Neural crest cell (in vitro differentiated cells): ENCODE measurements at regions not wholly inside any gene's neighbourhood (a gene's known extent, or its start where the extent isn't known, plus 50 kb on each side); places are given as distances from the start of the nearest gene placed in this dataset.
"Not testable (repeated sequence)": the region's sequence is repeated elsewhere in the genome, so short reads cannot be mapped to it uniquely, and the experiment has no call there.

Experiments used
- DNase-seq: peaks from one replicate; pipeline ENCODE4 v3.0.0; 2021; ENCODE audit warnings: low read depth, mixed read lengths, low spot score
- H3K27ac Mint-ChIP-seq: one replicate; pipeline ENCODE4 v1.8.0; 2021; ENCODE audit warnings: mild to moderate bottlenecking, mixed read lengths; ENCODE audit not compliant: unreplicated experiment
- H3K27me3 Mint-ChIP-seq: 2 replicates; pipeline ENCODE4 v1.8.0; 2021; ENCODE audit warnings: low read depth, mild to moderate bottlenecking, mixed read lengths
- H3K36me3 Mint-ChIP-seq: 2 replicates; pipeline ENCODE4 v1.8.0; 2021; ENCODE audit warnings: low read depth, mild to moderate bottlenecking, mixed read lengths
- H3K4me1 Mint-ChIP-seq: 2 replicates; pipeline ENCODE4 v1.8.0; 2021; ENCODE audit warnings: mixed read lengths
- H3K4me3 Mint-ChIP-seq: one replicate; pipeline ENCODE4 v1.8.0; 2021; ENCODE audit warnings: mild to moderate bottlenecking, mixed read lengths
- H3K9me3 Mint-ChIP-seq: 2 replicates; pipeline ENCODE4 v1.8.0; 2021; ENCODE audit warnings: mixed read lengths
- CTCF ChIP-seq: fragments of 200-600 bp; sonication (generic); conservative IDR thresholded peaks from 2 replicates; pipeline ENCODE4 v1.5.0; 2021; ENCODE audit warnings: antibody characterized with exemption, mild to moderate bottlenecking

- Mint-ChIP-seq H3K4me1 (no peaks in the 10 kb centered on the region), H3K27ac (no peak overlapping the region), H3K4me3 (no peak overlapping the region), H3K27me3 (peaks cover 15% of the 10 kb centered on the region), H3K9me3 (peaks cover 2% of the 10 kb centered on the region), H3K36me3 (no peaks in the 10 kb centered on the region)
- DNase-seq = no peak
- no peak for TF ChIP-seq CTCF
Measured at GRCh38 chr14:24700511-24700910, 66.5 kb upstream of the GZMB start.

GRCh38 chr14:24699052-24699451 lies 65.1 kb upstream of the GZMB start:
- peaks cover 2% of the 10 kb centered on the region for H3K9me3 Mint-ChIP-seq
- TF ChIP-seq CTCF = no peak
- H3K36me3 Mint-ChIP-seq = no peaks in the 10 kb centered on the region
- H3K27ac Mint-ChIP-seq = no peak overlapping the region
- H3K27me3 Mint-ChIP-seq = peaks cover 7% of the 10 kb centered on the region
- H3K4me3 Mint-ChIP-seq = no peak overlapping the region
- no peaks in the 10 kb centered on the region for H3K4me1 Mint-ChIP-seq
- no peak for DNase-seq

GRCh38 chr14:24696280-24696920 lies 62.4 kb upstream of the GZMB start:
- not testable (repeated sequence) for H3K27ac Mint-ChIP-seq, H3K36me3 Mint-ChIP-seq, DNase-seq, H3K4me3 Mint-ChIP-seq, H3K4me1 Mint-ChIP-seq, H3K9me3 Mint-ChIP-seq, H3K27me3 Mint-ChIP-seq

GRCh38 chr14:24695265-24696241 lies 61.6 kb upstream of the GZMB start:
- Mint-ChIP-seq H3K9me3 (no peaks in the 10 kb centered on the region), H3K4me3 (no peak overlapping the region), H3K27ac (no peak overlapping the region), H3K27me3 (peaks cover 12% of the 10 kb centered on the region), H3K4me1 (no peaks in the 10 kb centered on the region), H3K36me3 (no peaks in the 10 kb centered on the region)
- no peak for DNase-seq
- TF ChIP-seq CTCF = no peak

- H3K27me3 Mint-ChIP-seq = peaks cover 21% of the 10 kb centered on the region
- no peak overlapping the region for H3K4me3 Mint-ChIP-seq
- no peak for DNase-seq
- no peak overlapping the region for H3K27ac Mint-ChIP-seq
- no peaks in the 10 kb centered on the region for H3K9me3 Mint-ChIP-seq
- H3K36me3 Mint-ChIP-seq = no peaks in the 10 kb centered on the region
- no peaks in the 10 kb centered on the region for H3K4me1 Mint-ChIP-seq
- no peak for TF ChIP-seq CTCF
Measured at GRCh38 chr14:24694680-24695079, 60.7 kb upstream of the GZMB start.

GRCh38 chr14:24693983-24694382 lies 60.0 kb upstream of the GZMB start:
- no peaks in the 10 kb centered on the region for H3K9me3 Mint-ChIP-seq
- H3K27ac Mint-ChIP-seq = no peak overlapping the region
- H3K4me3 Mint-ChIP-seq = no peak overlapping the region
- DNase-seq = no peak
- no peaks in the 10 kb centered on the region for H3K36me3 Mint-ChIP-seq
- H3K27me3 Mint-ChIP-seq = peaks cover 26% of the 10 kb centered on the region
- H3K4me1 Mint-ChIP-seq = no peaks in the 10 kb centered on the region
- no peak for TF ChIP-seq CTCF
